ENCODE measurements at regions not wholly inside any gene's neighbourhood (a gene's known extent, or its start where the extent isn't known, plus 50 kb on each side); places are given as distances from the start of the nearest gene placed in this dataset.

- no peak for TF ChIP-seq CTCF (IDR thresholded peaks at IDR 0.05)
- no peak overlapping the region for H3K27ac ChIP-seq
- ATAC-seq (ENCODE audit: insufficient number of reproducible peaks, low FRiP score, low read depth) (no peak), DNase-seq (ENCODE audit: low spot score) (no peak)
- no peaks in the 10 kb centered on the region for H3K4me1 ChIP-seq (ENCODE audit: control insufficient read depth in 1 of 2, low read depth in 2 of 2)
- peaks cover 14% of the 10 kb centered on the region for H3K9me3 ChIP-seq
- H3K27me3 ChIP-seq (replicated peaks; ENCODE audit: insufficient read depth), result no peaks in the 10 kb centered on the region
- H3K36me3 ChIP-seq, result no peaks in the 10 kb centered on the region
- no peak overlapping the region for H3K4me3 ChIP-seq
Measured at GRCh38 chr14:99050309-99050708, 221.7 kb downstream of the BCL11B start.

- no peak for TF ChIP-seq CTCF (IDR thresholded peaks at IDR 0.05)
- no peaks in the 10 kb centered on the region for H3K27me3 ChIP-seq (replicated peaks; ENCODE audit: insufficient read depth)
- no peaks in the 10 kb centered on the region for H3K4me1 ChIP-seq (ENCODE audit: control insufficient read depth in 1 of 2, low read depth in 2 of 2)
- H3K27ac ChIP-seq, result no peak overlapping the region
- no peaks in the 10 kb centered on the region for H3K36me3 ChIP-seq
- DNase-seq (ENCODE audit: low spot score) (no peak), ATAC-seq (ENCODE audit: insufficient number of reproducible peaks, low FRiP score, low read depth) (no peak)
- H3K4me3 ChIP-seq, result no peak overlapping the region
- peaks cover 14% of the 10 kb centered on the region for H3K9me3 ChIP-seq
Measured at GRCh38 chr14:99052467-99052866, 219.5 kb downstream of the BCL11B start.

GRCh38 chr14:99055019-99055418 is 217.0 kb downstream of the BCL11B start:
- TF ChIP-seq CTCF (IDR thresholded peaks at IDR 0.05), result no peak
- Histone ChIP-seq H3K4me1 (ENCODE audit: control insufficient read depth in 1 of 2, low read depth in 2 of 2) (no peaks in the 10 kb centered on the region), H3K27me3 (replicated peaks; ENCODE audit: insufficient read depth) (no peaks in the 10 kb centered on the region), H3K27ac (no peak overlapping the region), H3K4me3 (no peak overlapping the region), H3K36me3 (no peaks in the 10 kb centered on the region), H3K9me3 (peaks cover 14% of the 10 kb centered on the region)
- ATAC-seq (ENCODE audit: insufficient number of reproducible peaks, low FRiP score, low read depth) (no peak), DNase-seq (ENCODE audit: low spot score) (no peak)

- no peaks in the 10 kb centered on the region for H3K4me1 ChIP-seq (ENCODE audit: control insufficient read depth in 1 of 2, low read depth in 2 of 2)
- ATAC-seq (ENCODE audit: insufficient number of reproducible peaks, low FRiP score, low read depth) (no peak), DNase-seq (ENCODE audit: low spot score) (no peak)
- H3K9me3 ChIP-seq, result peaks cover 14% of the 10 kb centered on the region
- no peak overlapping the region for H3K4me3 ChIP-seq
- no peaks in the 10 kb centered on the region for H3K27me3 ChIP-seq (replicated peaks; ENCODE audit: insufficient read depth)
- no peaks in the 10 kb centered on the region for H3K36me3 ChIP-seq
- H3K27ac ChIP-seq, result no peak overlapping the region
- TF ChIP-seq CTCF (IDR thresholded peaks at IDR 0.05), result no peak
Measured at GRCh38 chr14:99055816-99056215, 216.2 kb downstream of the BCL11B start.

GRCh38 chr14:99057576-99058083 is 214.4 kb downstream of the BCL11B start:
- no peak overlapping the region for H3K27ac ChIP-seq
- no peaks in the 10 kb centered on the region for H3K36me3 ChIP-seq
- peaks cover 6% of the 10 kb centered on the region for H3K9me3 ChIP-seq
- no peak for DNase-seq (ENCODE audit: low spot score)
- H3K4me3 ChIP-seq, result no peak overlapping the region
- no peaks in the 10 kb centered on the region for H3K27me3 ChIP-seq (replicated peaks; ENCODE audit: insufficient read depth)
- H3K4me1 ChIP-seq (ENCODE audit: control insufficient read depth in 1 of 2, low read depth in 2 of 2), result no peaks in the 10 kb centered on the region
- TF ChIP-seq CTCF (IDR thresholded peaks at IDR 0.05), result no peak
- ATAC-seq (ENCODE audit: insufficient number of reproducible peaks, low FRiP score, low read depth), result no peak
